WERI-Rb-1 (cell line): ENCODE measurements at regions not wholly inside any gene's neighbourhood (a gene's known extent, or its start where the extent isn't known, plus 50 kb on each side); places are given as distances from the start of the nearest gene placed in this dataset.

Experiments used
- DNase-seq: peaks from one replicate; pipeline ENCODE4 v3.0.0-alpha.2; 2020
- H3K27ac ChIP-seq: fragments of 250-450 bp; sonication (Bioruptor Pico); 2 replicates; pipeline ENCODE4 v1.5.1; 2020; ENCODE audit warnings: mild to moderate bottlenecking, moderate library complexity
- H3K27me3 ChIP-seq: fragments of 250-450 bp; sonication (Bioruptor Pico); 2 replicates; pipeline ENCODE4 v1.5.1; 2021; ENCODE audit warnings: mild to moderate bottlenecking, low read depth, moderate library complexity; ENCODE audit not compliant: insufficient read depth, severe bottlenecking
- H3K36me3 ChIP-seq: fragments of 250-450 bp; sonication (Bioruptor Pico); 2 replicates; pipeline ENCODE4 v1.5.1; 2020; ENCODE audit warnings: mild to moderate bottlenecking, moderate library complexity
- H3K4me3 ChIP-seq: 2 replicates; pipeline ENCODE4 v1.5.1; 2011; ENCODE audit warnings: low read depth, mild to moderate bottlenecking, control low read depth, low read length
- H3K9me3 ChIP-seq: fragments of 250-450 bp; sonication (Bioruptor Pico); 2 replicates; pipeline ENCODE4 v1.5.1; 2021; ENCODE audit warnings: mild to moderate bottlenecking, moderate library complexity; ENCODE audit not compliant: severe bottlenecking
- CTCF ChIP-seq: IDR thresholded peaks from 2 replicates; pipeline ENCODE4 v1.5.1; 2011; ENCODE audit warnings: low read depth, mild to moderate bottlenecking, control low read depth, inconsistent platforms, low read length

- Histone ChIP-seq H3K27ac (no peak overlapping the region), H3K36me3 (no peaks in the 10 kb centered on the region), H3K4me3 (no peak overlapping the region), H3K27me3 (no peaks in the 10 kb centered on the region), H3K9me3 (peaks cover 1% of the 10 kb centered on the region)
- TF ChIP-seq CTCF = no peak
- DNase-seq = no peak
These were observed 165.1 kb upstream of the GOLIM4 start for GRCh38 chr3:168260859-168261258.

DNA sequence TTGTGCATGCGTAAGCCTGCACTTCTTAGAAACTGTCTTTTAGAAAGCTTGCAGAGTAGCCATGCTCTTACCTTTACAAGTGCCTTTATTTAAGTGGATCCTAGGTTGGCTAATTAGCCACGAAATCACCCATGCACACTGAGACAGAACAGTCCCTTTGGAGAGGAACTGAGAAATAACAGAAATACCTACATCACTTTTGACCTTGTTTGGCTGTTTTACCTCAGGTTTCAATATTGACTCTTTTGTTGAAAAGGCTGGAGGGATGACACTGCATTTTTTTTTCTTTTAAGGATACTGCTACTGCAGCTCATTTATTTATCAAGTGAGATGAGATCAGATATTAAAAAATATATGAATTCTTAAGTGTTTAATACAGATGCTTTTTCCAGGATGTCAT is 155.6 kb upstream of the GOLIM4 start:
- H3K4me3 ChIP-seq = no peak overlapping the region
- no peaks in the 10 kb centered on the region for H3K27me3 ChIP-seq
- no peak overlapping the region for H3K27ac ChIP-seq
- no peak for TF ChIP-seq CTCF
- DNase-seq = no peak
- peaks cover 3% of the 10 kb centered on the region for H3K9me3 ChIP-seq
- no peaks in the 10 kb centered on the region for H3K36me3 ChIP-seq

DNA sequence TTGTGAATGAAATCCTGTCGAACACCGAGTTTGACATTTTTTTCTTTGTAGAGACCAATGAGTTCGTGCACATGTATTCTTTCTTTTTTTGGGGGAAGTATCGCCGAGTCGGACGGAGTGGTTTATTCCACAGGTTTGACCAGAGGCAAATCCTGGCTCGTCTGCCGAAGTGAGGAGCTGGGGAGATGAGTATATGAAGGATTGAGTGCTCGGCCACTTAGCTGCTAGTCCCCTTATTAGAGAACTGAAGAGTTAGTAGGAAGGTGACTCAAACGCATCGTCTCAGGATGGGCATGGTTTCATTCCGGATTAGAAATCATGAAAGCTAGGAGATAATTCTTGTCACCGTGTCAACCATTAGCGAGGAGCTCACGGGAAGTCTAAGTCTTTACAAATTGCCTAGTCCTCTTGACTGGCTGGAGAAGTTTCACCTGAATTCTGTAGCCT is 154.7 kb upstream of the GOLIM4 start:
- H3K9me3 ChIP-seq = no peaks in the 10 kb centered on the region
- no peak overlapping the region; the same call in 1 of the 2 replicates for H3K27ac ChIP-seq
- no peak for TF ChIP-seq CTCF
- no peaks in the 10 kb centered on the region for H3K36me3 ChIP-seq
- peak overlapping the region; percentile 59 for H3K4me3 ChIP-seq
- no peaks in the 10 kb centered on the region for H3K27me3 ChIP-seq
- peak; percentile 27 for DNase-seq

DNA sequence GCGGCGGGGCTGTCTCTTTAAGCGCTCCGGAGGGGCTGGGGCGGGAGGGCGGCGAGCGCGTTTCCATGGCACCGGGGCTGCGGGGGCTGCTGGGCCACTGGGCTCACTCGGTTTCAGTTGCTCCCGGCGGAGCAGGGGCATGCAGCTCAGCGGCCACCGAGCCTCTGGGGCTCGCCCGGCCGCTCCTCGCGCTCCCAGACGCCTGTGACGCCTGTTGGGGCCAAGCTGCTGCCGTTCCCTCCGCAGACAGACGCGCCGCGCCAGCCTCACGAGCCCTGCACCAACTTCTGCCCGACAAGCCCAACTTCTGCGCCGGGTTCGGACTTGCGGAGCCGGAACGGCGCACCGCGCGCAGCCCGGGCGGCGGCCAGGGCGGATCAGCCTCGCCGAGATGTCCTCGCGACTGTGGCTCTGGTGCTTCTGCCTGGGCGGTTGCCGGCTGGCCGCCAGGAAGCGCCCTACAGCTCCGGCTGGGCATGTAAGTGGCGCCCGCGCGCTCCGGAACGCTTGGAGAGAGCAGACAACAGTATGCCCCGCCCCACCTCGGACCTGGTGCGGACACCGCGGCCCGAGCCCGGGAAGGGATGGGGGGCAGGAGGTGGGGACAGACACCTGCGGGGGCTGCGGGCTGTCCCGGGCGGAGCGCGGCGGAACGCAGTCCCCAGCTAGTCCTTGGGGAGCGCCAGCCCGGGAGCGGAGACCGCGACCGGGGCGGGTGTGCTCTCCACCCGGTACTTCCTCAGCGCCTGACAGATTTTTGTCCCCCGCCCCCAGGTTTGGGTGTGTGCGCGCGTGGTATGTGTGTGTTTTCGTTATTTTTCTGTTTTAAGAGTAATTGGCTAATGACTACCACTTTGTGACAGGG is 154.1 kb upstream of the GOLIM4 start:
- Histone ChIP-seq H3K9me3 (no peaks in the 10 kb centered on the region), H3K27me3 (no peaks in the 10 kb centered on the region), H3K36me3 (no peaks in the 10 kb centered on the region), H3K4me3 (peak overlapping the region; percentile 59), H3K27ac (peak overlapping the region; percentile 77)
- peak; percentile 71 for TF ChIP-seq CTCF
- peak; percentile 91 for DNase-seq

DNA sequence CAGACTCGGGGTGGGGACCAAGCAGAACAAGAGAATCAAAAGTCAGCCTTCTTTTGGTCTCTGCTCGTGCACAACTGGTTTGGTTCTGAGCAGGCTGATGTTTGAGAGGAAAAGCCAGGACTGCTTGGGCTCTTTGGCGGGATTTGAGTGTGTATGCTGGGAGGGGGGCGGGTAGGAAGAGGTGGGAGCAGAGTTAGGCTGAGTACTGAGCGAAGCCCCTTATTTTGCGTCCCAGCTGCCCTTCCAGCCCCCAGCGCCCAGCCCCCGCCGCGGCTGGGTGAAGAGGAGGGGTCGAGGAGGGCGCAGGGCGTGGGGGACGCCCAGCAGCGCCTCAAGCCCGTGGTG is 153.5 kb upstream of the GOLIM4 start:
- peak overlapping the region; percentile 77 for H3K27ac ChIP-seq
- no peak for TF ChIP-seq CTCF
- H3K27me3 ChIP-seq = no peaks in the 10 kb centered on the region
- H3K9me3 ChIP-seq = no peaks in the 10 kb centered on the region
- H3K4me3 ChIP-seq = peak overlapping the region; percentile 59
- no peak for DNase-seq
- no peaks in the 10 kb centered on the region for H3K36me3 ChIP-seq
